Mesothelial cell of epicardium (in vitro differentiated cells): ENCODE measurements at regions not wholly inside any gene's neighbourhood (a gene's known extent, or its start where the extent isn't known, plus 50 kb on each side); places are given as distances from the start of the nearest gene placed in this dataset.

Experiments
- DNase-seq, 2 experiments: peaks; one replicate each; pipeline ENCODE4 v3.0.0; 2021; ENCODE audit warnings: low spot score in 2 of 2; ENCODE audit not compliant: unreplicated experiment in 2 of 2
- H3K27ac Mint-ChIP-seq: 2 replicates; pipeline ENCODE4 v1.8.0; 2021; ENCODE audit warnings: mixed read lengths
- H3K27me3 Mint-ChIP-seq: 2 replicates; pipeline ENCODE4 v1.8.0; 2021; ENCODE audit warnings: low read depth, mixed read lengths
- H3K36me3 Mint-ChIP-seq: 2 replicates; pipeline ENCODE4 v1.8.0; 2021; ENCODE audit warnings: mixed read lengths
- H3K4me1 Mint-ChIP-seq: 2 replicates; pipeline ENCODE4 v1.8.0; 2021; ENCODE audit warnings: mixed read lengths
- H3K4me3 Mint-ChIP-seq: 2 replicates; pipeline ENCODE4 v1.8.0; 2021; ENCODE audit warnings: mild to moderate bottlenecking, moderate library complexity, mixed read lengths
- H3K9me3 Mint-ChIP-seq: 2 replicates; pipeline ENCODE4 v1.8.0; 2021; ENCODE audit warnings: mixed read lengths
- TF ChIP-seq, protein P1 (sequence below): fragments of 200-600 bp; sonication (generic); IDR thresholded peaks from one replicate; pipeline ENCODE4 v1.5.0; 2021; ENCODE audit warnings: antibody characterized with exemption; ENCODE audit not compliant: unreplicated experiment

DNA sequence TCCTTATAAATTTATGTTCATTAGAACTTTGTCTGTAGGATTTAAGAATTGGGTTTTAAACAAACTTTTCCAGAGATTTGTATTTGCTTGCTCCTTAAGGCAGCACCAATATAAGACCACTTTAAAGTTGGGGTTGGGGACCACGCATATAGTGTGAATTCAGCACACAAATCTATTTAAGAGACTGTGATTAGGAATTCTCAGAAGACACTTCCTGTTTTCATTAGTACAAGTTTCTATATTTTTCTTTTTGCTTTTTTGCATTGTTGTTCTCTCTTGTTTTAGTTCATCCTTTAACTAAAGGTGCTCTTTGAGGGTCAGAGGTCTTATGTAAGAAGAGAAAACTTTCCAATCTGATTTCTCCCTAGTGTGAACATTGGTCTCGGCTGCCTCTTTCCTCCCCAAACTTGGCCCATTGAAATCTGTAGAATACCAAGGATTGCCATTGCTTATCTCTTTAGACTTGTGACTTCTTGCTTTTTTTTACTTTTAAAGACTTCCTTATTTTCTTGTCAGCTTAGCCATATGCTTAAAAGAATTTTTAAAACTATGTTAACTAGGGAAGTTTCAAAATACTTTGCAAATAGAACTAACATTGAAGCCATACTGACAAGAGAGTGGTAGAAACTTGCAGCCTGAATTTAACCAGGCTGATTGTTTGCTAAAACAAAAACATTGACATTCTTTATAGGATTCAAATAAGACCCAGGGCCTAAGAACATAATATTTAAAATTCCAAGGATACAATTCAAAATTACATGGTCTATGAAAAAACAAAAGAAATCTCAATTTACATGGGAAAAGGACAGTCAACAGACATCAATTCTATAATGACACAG lies 264.1 kb upstream of the FN1 start:
- Mint-ChIP-seq H3K27ac (peak overlapping the region; percentile 67), H3K27me3 (no peaks in the 10 kb centered on the region), H3K4me1 (peaks cover 14% of the 10 kb centered on the region), H3K36me3 (peaks cover 3% of the 10 kb centered on the region), H3K4me3 (no peak overlapping the region), H3K9me3 (peaks cover 17% of the 10 kb centered on the region)
- DNase-seq = no peak
- TF ChIP-seq, protein P1, sequence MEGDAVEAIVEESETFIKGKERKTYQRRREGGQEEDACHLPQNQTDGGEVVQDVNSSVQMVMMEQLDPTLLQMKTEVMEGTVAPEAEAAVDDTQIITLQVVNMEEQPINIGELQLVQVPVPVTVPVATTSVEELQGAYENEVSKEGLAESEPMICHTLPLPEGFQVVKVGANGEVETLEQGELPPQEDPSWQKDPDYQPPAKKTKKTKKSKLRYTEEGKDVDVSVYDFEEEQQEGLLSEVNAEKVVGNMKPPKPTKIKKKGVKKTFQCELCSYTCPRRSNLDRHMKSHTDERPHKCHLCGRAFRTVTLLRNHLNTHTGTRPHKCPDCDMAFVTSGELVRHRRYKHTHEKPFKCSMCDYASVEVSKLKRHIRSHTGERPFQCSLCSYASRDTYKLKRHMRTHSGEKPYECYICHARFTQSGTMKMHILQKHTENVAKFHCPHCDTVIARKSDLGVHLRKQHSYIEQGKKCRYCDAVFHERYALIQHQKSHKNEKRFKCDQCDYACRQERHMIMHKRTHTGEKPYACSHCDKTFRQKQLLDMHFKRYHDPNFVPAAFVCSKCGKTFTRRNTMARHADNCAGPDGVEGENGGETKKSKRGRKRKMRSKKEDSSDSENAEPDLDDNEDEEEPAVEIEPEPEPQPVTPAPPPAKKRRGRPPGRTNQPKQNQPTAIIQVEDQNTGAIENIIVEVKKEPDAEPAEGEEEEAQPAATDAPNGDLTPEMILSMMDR = no peak

DNA sequence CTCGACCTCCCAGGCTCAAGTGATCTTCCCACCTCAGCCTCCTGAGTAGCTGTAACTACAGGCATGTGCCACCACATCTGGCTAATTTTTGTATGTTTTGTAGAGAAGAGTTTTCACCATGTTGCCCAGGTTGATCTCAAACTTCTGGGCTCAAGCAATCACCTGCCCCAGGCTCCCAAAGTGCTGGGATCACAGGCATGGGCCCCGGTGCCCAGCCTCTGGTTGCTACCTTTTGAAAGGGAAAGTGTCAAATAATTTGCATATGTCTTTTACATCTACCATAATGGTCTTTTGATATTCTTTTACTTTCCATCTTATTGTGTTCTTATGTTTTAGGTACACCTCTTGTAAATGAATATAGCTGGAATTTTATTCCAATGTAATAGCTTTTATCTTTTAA lies 263.1 kb upstream of the FN1 start:
- H3K9me3 Mint-ChIP-seq = peaks cover 17% of the 10 kb centered on the region
- peaks cover 16% of the 10 kb centered on the region for H3K4me1 Mint-ChIP-seq
- DNase-seq = no peak
- no peak overlapping the region for H3K27ac Mint-ChIP-seq
- H3K36me3 Mint-ChIP-seq = peaks cover 3% of the 10 kb centered on the region
- no peak overlapping the region for H3K4me3 Mint-ChIP-seq
- TF ChIP-seq, protein P1 = no peak
- no peaks in the 10 kb centered on the region for H3K27me3 Mint-ChIP-seq

DNA sequence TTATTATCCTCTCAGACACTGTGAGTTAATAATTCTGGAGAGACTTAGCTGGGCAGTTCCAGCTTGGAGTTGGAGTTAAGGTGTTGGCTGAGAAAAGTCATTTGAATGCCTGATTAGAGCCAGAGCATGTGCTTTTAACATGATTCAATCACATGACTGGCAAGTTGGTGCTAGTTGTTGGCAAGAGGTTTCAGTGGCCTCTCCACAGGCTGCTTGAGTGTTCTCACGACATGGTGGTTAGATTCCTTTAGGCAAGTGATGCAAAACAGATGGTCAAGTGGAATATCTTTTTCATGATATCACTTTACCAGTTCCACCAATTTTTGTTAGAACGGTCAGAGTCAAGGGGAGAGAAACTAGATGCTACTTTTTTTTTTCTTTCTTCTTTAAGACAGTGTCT lies 262.7 kb upstream of the FN1 start:
- H3K4me1 Mint-ChIP-seq = peaks cover 20% of the 10 kb centered on the region
- H3K9me3 Mint-ChIP-seq = peaks cover 17% of the 10 kb centered on the region
- no peak overlapping the region for H3K4me3 Mint-ChIP-seq
- no peak overlapping the region for H3K27ac Mint-ChIP-seq
- TF ChIP-seq, protein P1 = no peak
- peaks cover 3% of the 10 kb centered on the region for H3K36me3 Mint-ChIP-seq
- no peaks in the 10 kb centered on the region for H3K27me3 Mint-ChIP-seq
- DNase-seq = no peak

DNA sequence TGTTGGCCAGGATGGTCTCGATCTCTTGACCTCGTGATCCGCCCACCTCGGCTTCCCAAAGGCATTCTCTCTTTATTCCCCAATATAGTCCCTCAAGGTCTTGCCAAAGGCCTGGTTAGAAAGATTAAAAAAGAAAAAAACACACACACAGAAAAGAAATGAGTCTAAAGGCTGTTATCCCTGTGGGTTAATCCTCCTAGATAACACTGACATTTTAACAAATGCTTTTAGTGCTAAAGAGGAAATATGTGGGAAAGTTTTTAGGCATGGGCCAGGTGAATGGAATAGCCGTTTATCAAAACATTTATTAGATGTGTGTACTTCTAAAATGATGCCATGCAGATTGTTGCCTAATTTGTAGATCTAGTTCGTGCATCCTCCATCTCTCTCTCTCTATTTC lies 261.6 kb upstream of the FN1 start:
- H3K36me3 Mint-ChIP-seq = peaks cover 3% of the 10 kb centered on the region
- TF ChIP-seq, protein P1 = no peak
- H3K27me3 Mint-ChIP-seq = no peaks in the 10 kb centered on the region
- H3K9me3 Mint-ChIP-seq = peaks cover 17% of the 10 kb centered on the region
- DNase-seq = no peak
- H3K27ac Mint-ChIP-seq = no peak overlapping the region
- H3K4me3 Mint-ChIP-seq = no peak overlapping the region
- H3K4me1 Mint-ChIP-seq = peaks cover 30% of the 10 kb centered on the region

DNA sequence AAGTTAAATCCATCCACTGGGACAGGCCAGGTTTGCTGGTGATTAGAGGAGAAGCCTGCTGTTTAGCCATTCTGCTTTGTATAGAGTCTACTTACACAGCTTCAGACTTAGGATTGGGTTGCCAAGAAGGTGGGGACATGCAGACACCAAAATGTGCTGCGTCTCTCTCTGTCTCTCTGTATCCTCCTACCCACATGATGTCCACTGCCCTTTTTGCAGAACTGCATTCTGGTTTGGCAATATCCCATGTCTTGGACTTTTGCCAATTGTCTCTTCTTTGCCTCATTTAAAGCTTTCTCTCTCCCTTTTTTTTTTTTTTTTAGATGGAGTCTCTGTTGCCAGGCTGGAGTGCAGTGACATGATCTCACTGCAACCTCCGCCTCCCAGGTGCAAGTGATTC lies 261.1 kb upstream of the FN1 start:
- Mint-ChIP-seq H3K36me3 (peaks cover 3% of the 10 kb centered on the region), H3K4me1 (peaks cover 35% of the 10 kb centered on the region), H3K4me3 (no peak overlapping the region), H3K27me3 (no peaks in the 10 kb centered on the region), H3K9me3 (peaks cover 17% of the 10 kb centered on the region), H3K27ac (no peak overlapping the region)
- DNase-seq = no peak
- TF ChIP-seq, protein P1 = no peak
